MCF 10A (cell line): ENCODE measurements at regions not wholly inside any gene's neighbourhood (a gene's known extent, or its start where the extent isn't known, plus 50 kb on each side); places are given as distances from the start of the nearest gene placed in this dataset.

Experiments
- BruUV-seq: library from RNA; stranded (reverse); fragments of 400-500 nt; replicated peaks from 2 replicates; lab custom pipeline; 2021; lab: Mats Ljungman, UMichigan
- CTCF ChIA-PET: fragments of 300-600 bp; sonication (Branson Sonifier 250); formaldehyde crosslinking; extraction: SDS; loops from one replicate; lab custom pipeline; 2021; ENCODE audit warnings: antibody characterized with exemption, inconsistent platforms; lab: Yijun Ruan, JAX
- POLR2A ChIA-PET: fragments of 300-600, 350-650 bp; sonication (Branson Sonifier 250); formaldehyde crosslinking; extraction: SDS; loops from one replicate; lab custom pipeline; 2020; ENCODE audit warnings: antibody characterized with exemption, inconsistent platforms; lab: Yijun Ruan, JAX
- DNase-seq: peaks from one replicate; pipeline ENCODE4 v3.0.0-alpha.2; 2018; ENCODE audit not compliant: unreplicated experiment
- H3K27ac Mint-ChIP-seq: one replicate; pipeline ENCODE4 v1.8.0; 2022; ENCODE audit warnings: mild to moderate bottlenecking, low read depth, mixed read lengths; ENCODE audit not compliant: unreplicated experiment
- H3K27me3 Mint-ChIP-seq: one replicate; pipeline ENCODE4 v1.8.0; 2022; ENCODE audit warnings: mixed read lengths; ENCODE audit not compliant: insufficient read depth, unreplicated experiment
- H3K36me3 Mint-ChIP-seq: one replicate; pipeline ENCODE4 v1.8.0; 2022; ENCODE audit warnings: mild to moderate bottlenecking, moderate library complexity, mixed read lengths; ENCODE audit not compliant: insufficient read depth, unreplicated experiment
- H3K4me1 Mint-ChIP-seq: one replicate; pipeline ENCODE4 v1.8.0; 2022; ENCODE audit warnings: mixed read lengths; ENCODE audit not compliant: insufficient read depth, unreplicated experiment
- H3K4me3 Mint-ChIP-seq: one replicate; pipeline ENCODE4 v1.8.0; 2022; ENCODE audit warnings: mild to moderate bottlenecking, moderate library complexity, mixed read lengths; ENCODE audit not compliant: unreplicated experiment
- H3K9me3 Mint-ChIP-seq: one replicate; pipeline ENCODE4 v1.8.0; 2022; ENCODE audit warnings: mixed read lengths; ENCODE audit not compliant: unreplicated experiment
- intact Hi-C: fragments of 100-400 bp; cut with micrococcal nuclease; formaldehyde crosslinking; loops from 2 replicates; pipeline ENCODE4 v1.14.1; 2022
- TF ChIP-seq, protein P1 (sequence below): fragments of 200-600 bp; IDR thresholded peaks from one replicate; pipeline ENCODE4 v1.8.0; 2022; ENCODE audit warnings: antibody characterized with exemption, mild to moderate bottlenecking; ENCODE audit not compliant: unreplicated experiment

DNA sequence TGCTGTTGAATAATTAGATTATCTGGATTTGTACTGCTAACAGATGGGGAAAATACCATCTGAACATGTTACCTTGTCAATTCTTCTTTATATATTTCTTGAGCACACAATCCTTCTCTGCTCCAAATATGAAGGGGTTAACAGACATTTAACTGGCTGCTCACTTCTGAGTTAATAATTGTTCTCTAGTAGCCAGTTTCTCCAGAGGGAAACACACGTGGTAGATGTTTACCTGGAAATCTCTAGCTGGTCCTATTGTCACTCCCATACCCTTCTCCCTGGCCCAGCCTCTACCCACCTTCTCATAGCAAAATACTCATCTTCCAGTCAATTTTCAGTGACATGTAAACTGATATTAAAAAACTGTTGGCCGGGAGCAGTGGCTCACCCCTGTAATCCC, 101.5 kb upstream of the ZNF462 start:
- TF ChIP-seq, protein P1, sequence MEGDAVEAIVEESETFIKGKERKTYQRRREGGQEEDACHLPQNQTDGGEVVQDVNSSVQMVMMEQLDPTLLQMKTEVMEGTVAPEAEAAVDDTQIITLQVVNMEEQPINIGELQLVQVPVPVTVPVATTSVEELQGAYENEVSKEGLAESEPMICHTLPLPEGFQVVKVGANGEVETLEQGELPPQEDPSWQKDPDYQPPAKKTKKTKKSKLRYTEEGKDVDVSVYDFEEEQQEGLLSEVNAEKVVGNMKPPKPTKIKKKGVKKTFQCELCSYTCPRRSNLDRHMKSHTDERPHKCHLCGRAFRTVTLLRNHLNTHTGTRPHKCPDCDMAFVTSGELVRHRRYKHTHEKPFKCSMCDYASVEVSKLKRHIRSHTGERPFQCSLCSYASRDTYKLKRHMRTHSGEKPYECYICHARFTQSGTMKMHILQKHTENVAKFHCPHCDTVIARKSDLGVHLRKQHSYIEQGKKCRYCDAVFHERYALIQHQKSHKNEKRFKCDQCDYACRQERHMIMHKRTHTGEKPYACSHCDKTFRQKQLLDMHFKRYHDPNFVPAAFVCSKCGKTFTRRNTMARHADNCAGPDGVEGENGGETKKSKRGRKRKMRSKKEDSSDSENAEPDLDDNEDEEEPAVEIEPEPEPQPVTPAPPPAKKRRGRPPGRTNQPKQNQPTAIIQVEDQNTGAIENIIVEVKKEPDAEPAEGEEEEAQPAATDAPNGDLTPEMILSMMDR: no peak
- intact Hi-C loops: no loop called here
- ChIA-PET CTCF (interaction anchor here (0.6 to 0.9 kb wide), 3 partner anchors 12 to 126 kb away, joined by 3 to 5 read pairs (median 4); no protein-coding TSS in a partner anchor), POLR2A (interaction anchor here (1.6 kb wide), 1 partner anchor 11 kb away, joined by 5 read pairs; no protein-coding TSS in a partner anchor)
- no peaks in the 10 kb centered on the region for H3K4me1 Mint-ChIP-seq
- no peak overlapping the region for H3K27ac Mint-ChIP-seq
- no peak for DNase-seq
- BruUV-seq: no TSS peak
- H3K27me3 Mint-ChIP-seq: no peaks in the 10 kb centered on the region
- H3K9me3 Mint-ChIP-seq: no peaks in the 10 kb centered on the region
- H3K36me3 Mint-ChIP-seq: no peaks in the 10 kb centered on the region
- no peak overlapping the region for H3K4me3 Mint-ChIP-seq

DNA sequence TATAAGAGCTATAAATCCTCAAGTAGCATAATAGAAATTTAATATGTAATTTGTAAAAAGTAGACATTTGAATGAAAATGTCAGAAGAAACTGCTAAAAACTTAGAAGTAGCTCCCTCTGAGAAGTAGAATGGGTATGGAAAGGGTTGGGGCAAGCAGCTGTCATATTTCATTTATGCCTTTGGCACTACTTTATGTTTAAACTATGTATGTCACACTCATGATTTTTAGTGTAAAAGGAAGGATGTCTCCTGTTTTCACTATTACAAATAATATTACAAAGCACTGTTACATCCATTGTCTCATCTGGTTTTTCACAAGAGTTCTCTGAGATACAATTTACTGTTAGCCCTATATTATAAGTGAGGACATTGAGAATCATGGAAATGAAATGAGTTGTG, 96.3 kb upstream of the ZNF462 start:
- no TSS peak for BruUV-seq
- POLR2A ChIA-PET: no interaction called here

DNA sequence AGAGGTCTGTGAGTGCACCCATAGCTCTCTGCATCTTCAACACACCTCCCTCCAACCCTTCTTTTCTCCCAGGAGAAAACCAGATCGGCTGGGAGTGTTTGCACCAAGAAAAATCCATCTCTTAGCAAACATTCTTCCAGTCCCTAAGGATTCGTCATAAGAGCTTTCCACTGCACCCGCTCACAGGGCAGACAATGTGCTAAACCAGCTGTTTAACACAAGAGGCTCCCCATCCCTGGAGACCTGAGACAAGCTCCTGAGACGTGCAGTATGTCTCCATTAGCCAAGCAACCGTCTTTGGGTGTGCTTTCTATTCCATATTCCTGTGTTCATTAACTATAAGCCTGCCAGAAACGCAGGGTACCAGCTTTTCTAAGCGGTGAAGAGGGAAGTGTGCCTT, 93.6 kb upstream of the ZNF462 start:
- BruUV-seq: no TSS peak
- H3K27me3 Mint-ChIP-seq: no peaks in the 10 kb centered on the region
- DNase-seq: no peak
- TF ChIP-seq, protein P1: no peak
- no peak overlapping the region for H3K27ac Mint-ChIP-seq
- no peak overlapping the region for H3K4me3 Mint-ChIP-seq
- no peaks in the 10 kb centered on the region for H3K9me3 Mint-ChIP-seq
- H3K4me1 Mint-ChIP-seq: peaks cover 13% of the 10 kb centered on the region
- ChIA-PET POLR2A (no interaction called here), CTCF (interaction anchor here (0.7 kb wide), 1 partner anchor 34 kb away, joined by 3 read pairs; no protein-coding TSS in a partner anchor)
- intact Hi-C loops: no loop called here
- H3K36me3 Mint-ChIP-seq: no peaks in the 10 kb centered on the region

More for the DNA sequence above, 96.3 kb upstream of the ZNF462 start:
- CTCF ChIA-PET: no interaction called here
- Mint-ChIP-seq H3K4me1 (no peaks in the 10 kb centered on the region), H3K9me3 (no peaks in the 10 kb centered on the region), H3K27ac (no peak overlapping the region), H3K36me3 (no peaks in the 10 kb centered on the region), H3K4me3 (no peak overlapping the region), H3K27me3 (no peaks in the 10 kb centered on the region)
- TF ChIP-seq, protein P1: no peak
- no peak for DNase-seq
- intact Hi-C loops: no loop called here

DNA sequence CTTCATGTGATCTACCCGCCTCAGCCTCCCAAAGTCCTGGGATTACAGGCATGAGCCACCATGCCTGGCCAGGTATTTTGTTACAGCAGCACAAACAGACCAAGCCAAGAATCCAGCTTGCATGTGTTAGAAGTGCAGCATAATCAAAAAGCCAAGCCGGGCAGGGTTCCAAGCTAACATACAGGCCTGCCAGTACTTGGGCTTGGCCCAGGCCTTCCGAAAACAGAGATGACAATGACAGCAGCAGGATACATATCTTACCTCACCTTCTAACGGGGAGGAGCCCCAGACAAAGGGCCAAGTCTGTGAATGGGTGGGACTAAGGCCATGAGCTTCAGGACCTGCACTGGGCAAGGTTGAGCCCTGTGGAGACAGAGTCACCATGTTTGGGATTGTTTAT, 91.4 kb upstream of the ZNF462 start:
- Mint-ChIP-seq H3K27ac (no peak overlapping the region), H3K4me1 (peaks cover 13% of the 10 kb centered on the region), H3K4me3 (no peak overlapping the region), H3K36me3 (no peaks in the 10 kb centered on the region), H3K9me3 (no peaks in the 10 kb centered on the region), H3K27me3 (no peaks in the 10 kb centered on the region)
- intact Hi-C loops: loop anchor here (2.0 kb wide), 1 partner anchor 23 kb away; no protein-coding TSS in a partner anchor
- DNase-seq: peak; percentile 5
- TF ChIP-seq, protein P1: no peak
- POLR2A ChIA-PET: interaction anchor here (0.9 to 1.4 kb wide), 2 partner anchors 18 to 90 kb away, joined by 3 read pairs; no protein-coding TSS in a partner anchor
- no TSS peak for BruUV-seq
- CTCF ChIA-PET: interaction anchor here (0.7 to 0.8 kb wide), 2 partner anchors 12 to 293 kb away, joined by 3 read pairs; no protein-coding TSS in a partner anchor
